ENCODE measurements at regions not wholly inside any gene's neighbourhood (a gene's known extent, or its start where the extent isn't known, plus 50 kb on each side); places are given as distances from the start of the nearest gene placed in this dataset.

GRCh38 chr16:17743158-17743557 is 272.4 kb upstream of the XYLT1 start:
- TF ChIP-seq, protein P1, sequence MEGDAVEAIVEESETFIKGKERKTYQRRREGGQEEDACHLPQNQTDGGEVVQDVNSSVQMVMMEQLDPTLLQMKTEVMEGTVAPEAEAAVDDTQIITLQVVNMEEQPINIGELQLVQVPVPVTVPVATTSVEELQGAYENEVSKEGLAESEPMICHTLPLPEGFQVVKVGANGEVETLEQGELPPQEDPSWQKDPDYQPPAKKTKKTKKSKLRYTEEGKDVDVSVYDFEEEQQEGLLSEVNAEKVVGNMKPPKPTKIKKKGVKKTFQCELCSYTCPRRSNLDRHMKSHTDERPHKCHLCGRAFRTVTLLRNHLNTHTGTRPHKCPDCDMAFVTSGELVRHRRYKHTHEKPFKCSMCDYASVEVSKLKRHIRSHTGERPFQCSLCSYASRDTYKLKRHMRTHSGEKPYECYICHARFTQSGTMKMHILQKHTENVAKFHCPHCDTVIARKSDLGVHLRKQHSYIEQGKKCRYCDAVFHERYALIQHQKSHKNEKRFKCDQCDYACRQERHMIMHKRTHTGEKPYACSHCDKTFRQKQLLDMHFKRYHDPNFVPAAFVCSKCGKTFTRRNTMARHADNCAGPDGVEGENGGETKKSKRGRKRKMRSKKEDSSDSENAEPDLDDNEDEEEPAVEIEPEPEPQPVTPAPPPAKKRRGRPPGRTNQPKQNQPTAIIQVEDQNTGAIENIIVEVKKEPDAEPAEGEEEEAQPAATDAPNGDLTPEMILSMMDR (IDR thresholded peaks at IDR 0.05; ENCODE audit: low read depth, low read length, poor library complexity, severe bottlenecking), result no peak
- TF ChIP-seq EZH2phosphoT487 (IDR thresholded peaks at IDR 0.05; ENCODE audit: borderline replicate concordance, low read length), result no peak
